ENCODE measurements at regions not wholly inside any gene's neighbourhood (a gene's known extent, or its start where the extent isn't known, plus 50 kb on each side); places are given as distances from the start of the nearest gene placed in this dataset.

DNA sequence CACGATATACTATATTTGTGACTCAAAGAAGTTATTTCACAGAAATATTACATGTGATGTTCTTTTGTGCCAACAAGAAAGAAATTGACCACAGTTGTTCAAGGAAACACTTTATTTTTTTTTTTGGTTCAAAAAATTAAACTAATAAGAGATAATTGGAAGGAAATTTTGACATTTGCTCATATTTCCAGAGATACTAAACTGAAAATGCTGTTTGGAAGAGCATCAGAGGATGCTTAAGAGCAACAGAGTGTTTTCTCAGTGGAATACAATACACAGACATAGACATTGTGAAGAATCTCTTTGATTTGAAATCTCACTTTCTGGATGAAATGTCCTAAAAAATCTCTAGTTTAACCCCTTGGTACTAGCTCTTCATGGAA is 760.4 kb upstream of the CXADR start:
- no peak for DNase-seq (ENCODE audit: low read depth in 1 of 2, low spot score in 1 of 2)
- in situ Hi-C loops (cut with HindIII; ENCODE audit: low pct_unique_long_range_greater_than_20kb, low sequenced_read_pairs): no loop called here
- no peak for TF ChIP-seq JUND (IDR thresholded peaks at IDR 0.05; ENCODE audit: low read depth)

GRCh38 chr21:16755061-16755460 is 757.8 kb upstream of the CXADR start:
- no peak for DNase-seq (ENCODE audit: low read depth in 1 of 2, low spot score in 1 of 2)
- no peak for TF ChIP-seq JUND (IDR thresholded peaks at IDR 0.05; ENCODE audit: low read depth)
- in situ Hi-C loops (cut with HindIII; ENCODE audit: low pct_unique_long_range_greater_than_20kb, low sequenced_read_pairs): no loop called here

DNA sequence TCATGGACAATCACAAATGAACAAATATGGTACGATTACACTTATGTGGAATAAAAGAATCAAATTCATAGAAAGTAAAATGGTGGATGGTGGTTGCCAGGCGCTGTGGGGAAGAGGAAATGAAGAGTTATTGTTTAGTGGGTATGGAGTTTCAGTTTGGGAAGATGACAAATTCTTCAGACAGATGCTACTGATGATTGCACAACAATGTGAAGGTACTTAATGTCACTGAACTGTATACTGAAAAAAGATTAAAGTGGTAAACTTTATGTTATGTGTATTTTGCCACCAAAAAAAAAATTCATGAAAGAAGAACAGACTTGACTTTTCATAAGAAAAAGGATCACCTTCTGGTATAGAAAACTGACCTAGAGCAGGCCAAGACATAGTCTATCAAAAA is 745.6 kb upstream of the CXADR start:
- in situ Hi-C loops (cut with HindIII; ENCODE audit: low pct_unique_long_range_greater_than_20kb, low sequenced_read_pairs): no loop called here
- no peak for TF ChIP-seq JUND (IDR thresholded peaks at IDR 0.05; ENCODE audit: low read depth)
- no peak for DNase-seq (ENCODE audit: low read depth in 1 of 2, low spot score in 1 of 2)

GRCh38 chr21:16768096-16768495 is 744.7 kb upstream of the CXADR start:
- no peak for TF ChIP-seq JUND (IDR thresholded peaks at IDR 0.05; ENCODE audit: low read depth)
- no peak for DNase-seq (ENCODE audit: low read depth in 1 of 2, low spot score in 1 of 2)
- in situ Hi-C loops (cut with HindIII; ENCODE audit: low pct_unique_long_range_greater_than_20kb, low sequenced_read_pairs): no loop called here

DNA sequence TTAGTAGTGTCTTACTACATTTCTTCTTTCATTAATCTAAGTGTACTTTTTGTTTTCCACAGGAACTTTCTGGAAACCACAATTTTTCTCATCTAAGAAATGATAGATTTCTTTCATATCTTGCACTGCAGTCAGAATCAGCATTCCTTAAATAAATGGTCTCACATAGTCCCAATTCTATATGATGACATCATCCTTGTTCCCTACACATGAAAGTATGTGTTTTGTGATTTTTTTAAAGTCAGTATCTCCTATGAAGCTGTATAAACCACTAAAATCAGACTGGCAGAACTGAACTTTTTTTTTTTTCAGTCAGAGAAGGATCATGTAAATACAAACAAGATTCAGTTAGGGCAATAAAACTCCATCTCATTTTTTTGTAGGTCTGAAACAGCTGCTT is 742.6 kb upstream of the CXADR start:
- in situ Hi-C loops (cut with HindIII; ENCODE audit: low pct_unique_long_range_greater_than_20kb, low sequenced_read_pairs): no loop called here
- DNase-seq (ENCODE audit: low read depth in 1 of 2, low spot score in 1 of 2): no peak
- TF ChIP-seq JUND (IDR thresholded peaks at IDR 0.05; ENCODE audit: low read depth): no peak

- no peak for DNase-seq (ENCODE audit: low read depth in 1 of 2, low spot score in 1 of 2)
- no peak for TF ChIP-seq JUND (IDR thresholded peaks at IDR 0.05; ENCODE audit: low read depth)
- in situ Hi-C loops (cut with HindIII; ENCODE audit: low pct_unique_long_range_greater_than_20kb, low sequenced_read_pairs): no loop called here
These were observed 739.6 kb upstream of the CXADR start for GRCh38 chr21:16773206-16773605.

DNA sequence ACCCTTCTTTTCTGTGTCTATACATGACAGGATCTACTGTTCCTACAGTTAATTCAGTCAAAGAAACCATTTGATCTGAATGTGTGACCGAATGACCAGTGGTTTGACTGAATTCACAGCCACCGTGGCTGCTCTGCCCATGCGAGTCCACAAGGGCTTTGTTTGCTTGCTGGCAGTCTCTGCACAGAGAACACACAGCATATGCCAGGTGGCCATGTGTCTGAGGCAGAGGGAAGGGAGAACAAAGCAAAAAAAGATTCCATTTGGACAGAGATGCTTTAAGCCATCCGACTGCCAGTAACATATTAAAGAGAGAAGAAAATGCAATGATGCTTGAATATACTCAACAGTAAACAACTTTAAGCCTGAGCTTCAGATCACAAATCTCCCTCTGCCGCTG is 737.8 kb upstream of the CXADR start:
- in situ Hi-C loops (cut with HindIII; ENCODE audit: low pct_unique_long_range_greater_than_20kb, low sequenced_read_pairs): no loop called here
- DNase-seq (ENCODE audit: low read depth in 1 of 2, low spot score in 1 of 2): peak in 1 of 2 experiments; percentile 68
- TF ChIP-seq JUND (IDR thresholded peaks at IDR 0.05; ENCODE audit: low read depth): no peak

- no peak for DNase-seq (ENCODE audit: low read depth in 1 of 2, low spot score in 1 of 2)
- TF ChIP-seq JUND (IDR thresholded peaks at IDR 0.05; ENCODE audit: low read depth): no peak
- in situ Hi-C loops (cut with HindIII; ENCODE audit: low pct_unique_long_range_greater_than_20kb, low sequenced_read_pairs): no loop called here
These were observed 735.7 kb upstream of the CXADR start for GRCh38 chr21:16777041-16777720.

GRCh38 chr21:16788584-16788983 is 724.3 kb upstream of the CXADR start:
- TF ChIP-seq JUND (IDR thresholded peaks at IDR 0.05; ENCODE audit: low read depth): no peak
- in situ Hi-C loops (cut with HindIII; ENCODE audit: low pct_unique_long_range_greater_than_20kb, low sequenced_read_pairs): no loop called here

DNA sequence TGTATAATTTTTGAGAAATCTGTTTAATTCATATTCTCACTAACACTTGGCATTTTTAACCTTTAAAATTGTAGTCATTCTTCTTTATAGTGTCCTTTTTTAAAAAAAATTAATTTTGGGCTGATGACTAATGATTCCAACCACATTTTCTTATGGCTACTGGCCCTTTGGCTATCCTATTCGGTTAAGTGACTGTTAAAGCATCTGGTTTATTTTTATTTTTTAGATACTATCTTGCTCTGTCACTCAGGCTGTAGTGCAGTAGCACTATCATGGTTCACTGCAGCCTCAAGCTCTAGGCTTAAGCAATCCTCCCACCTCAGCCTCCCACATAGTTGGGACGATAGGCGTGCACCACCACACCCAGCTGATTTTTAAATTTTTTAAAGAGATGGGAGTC is 723.2 kb upstream of the CXADR start:
- in situ Hi-C loops (cut with HindIII; ENCODE audit: low pct_unique_long_range_greater_than_20kb, low sequenced_read_pairs): no loop called here
- no peak for DNase-seq (ENCODE audit: low read depth in 1 of 2, low spot score in 1 of 2)

More at GRCh38 chr21:16788584-16788983, 724.3 kb upstream of the CXADR start:
- DNase-seq (ENCODE audit: low read depth in 1 of 2, low spot score in 1 of 2): no peak

DNA sequence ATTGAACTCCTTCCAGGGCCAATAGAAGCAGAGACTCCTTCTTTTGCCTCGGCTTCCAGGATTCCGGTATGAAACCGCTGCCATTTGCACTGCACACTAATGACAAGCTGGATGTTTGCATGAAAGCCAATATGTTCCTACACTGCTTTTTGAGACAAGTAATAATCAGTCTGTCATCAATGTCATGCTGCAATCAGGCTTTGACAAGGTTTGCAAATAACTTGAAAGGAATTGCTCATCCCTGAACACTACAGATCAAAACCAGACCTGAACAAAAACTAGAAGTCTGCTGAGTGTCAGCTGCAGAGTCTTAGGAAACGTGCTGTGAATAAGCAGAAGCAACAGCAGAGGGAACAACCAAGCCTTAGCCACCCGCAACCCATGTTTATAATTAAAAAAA is 720.7 kb upstream of the CXADR start:
- in situ Hi-C loops (cut with HindIII; ENCODE audit: low pct_unique_long_range_greater_than_20kb, low sequenced_read_pairs): no loop called here
- no peak for DNase-seq (ENCODE audit: low read depth in 1 of 2, low spot score in 1 of 2)
- TF ChIP-seq JUND (IDR thresholded peaks at IDR 0.05; ENCODE audit: low read depth): no peak

More for the DNA sequence above, 723.2 kb upstream of the CXADR start:
- TF ChIP-seq JUND (IDR thresholded peaks at IDR 0.05; ENCODE audit: low read depth): no peak

DNA sequence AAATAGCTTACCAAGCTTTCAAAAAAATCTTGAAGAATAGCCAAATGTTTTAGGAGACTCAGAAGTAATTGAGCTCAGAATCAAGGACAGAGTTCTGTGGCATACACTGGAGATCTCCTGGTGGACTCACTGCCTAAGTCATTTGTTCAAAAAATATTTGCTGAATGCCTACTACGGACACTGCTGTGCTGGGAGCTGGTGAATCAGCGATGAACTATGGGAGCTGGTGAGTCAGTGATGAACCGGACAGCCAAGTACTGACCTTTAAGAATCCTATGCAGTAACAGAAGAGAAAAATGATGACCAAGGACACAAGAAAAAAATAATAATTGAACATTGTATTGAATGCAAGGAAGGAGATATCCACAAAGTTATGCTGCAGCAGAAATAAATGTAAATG is 717.9 kb upstream of the CXADR start:
- in situ Hi-C loops (cut with HindIII; ENCODE audit: low pct_unique_long_range_greater_than_20kb, low sequenced_read_pairs): no loop called here
- no peak for DNase-seq (ENCODE audit: low read depth in 1 of 2, low spot score in 1 of 2)

DNA sequence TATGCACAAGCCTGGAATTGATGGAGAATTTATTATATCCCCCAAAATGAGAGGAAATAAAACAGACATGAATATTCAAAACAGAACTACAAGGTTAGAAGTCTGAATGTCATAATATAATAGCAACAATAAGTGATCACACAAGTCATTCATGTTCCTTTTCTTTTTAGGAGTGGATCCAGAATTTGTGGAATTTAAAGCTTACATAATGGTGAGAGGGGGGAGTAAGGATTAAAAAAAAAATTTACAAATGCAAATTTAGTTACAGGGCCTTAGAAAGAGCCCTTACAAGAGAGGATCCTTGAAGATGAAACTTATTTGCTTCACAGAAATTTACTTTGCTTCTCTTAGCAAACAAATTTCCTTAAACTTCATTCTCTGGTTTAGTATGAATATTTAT is 716.1 kb upstream of the CXADR start:
- in situ Hi-C loops (cut with HindIII; ENCODE audit: low pct_unique_long_range_greater_than_20kb, low sequenced_read_pairs): no loop called here
- TF ChIP-seq JUND (IDR thresholded peaks at IDR 0.05; ENCODE audit: low read depth): no peak
- DNase-seq (ENCODE audit: low read depth in 1 of 2, low spot score in 1 of 2): no peak

More for the DNA sequence above, 717.9 kb upstream of the CXADR start:
- no peak for TF ChIP-seq JUND (IDR thresholded peaks at IDR 0.05; ENCODE audit: low read depth)

DNA sequence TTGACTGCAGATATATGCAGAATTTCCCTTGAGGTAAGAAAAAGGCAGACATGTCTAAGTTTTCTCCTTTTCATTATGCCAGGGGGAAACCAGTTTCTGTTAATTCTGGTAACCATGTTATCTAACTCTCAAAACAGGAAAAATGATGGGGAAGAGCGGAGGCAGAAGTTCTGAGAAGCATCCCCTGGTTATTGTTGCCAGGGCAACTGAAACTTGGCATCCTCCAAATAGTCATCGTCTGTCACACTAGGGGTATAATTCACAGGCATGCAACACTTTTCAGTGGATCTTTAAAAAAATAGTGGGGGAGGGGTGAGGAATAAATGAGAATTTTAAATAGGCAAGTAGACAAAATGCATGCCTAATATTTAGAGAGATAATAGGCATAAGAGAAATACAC is 715.3 kb upstream of the CXADR start:
- TF ChIP-seq JUND (IDR thresholded peaks at IDR 0.05; ENCODE audit: low read depth): no peak
- in situ Hi-C loops (cut with HindIII; ENCODE audit: low pct_unique_long_range_greater_than_20kb, low sequenced_read_pairs): no loop called here
- DNase-seq (ENCODE audit: low read depth in 1 of 2, low spot score in 1 of 2): no peak
